ENCODE measurements at regions not wholly inside any gene's neighbourhood (a gene's known extent, or its start where the extent isn't known, plus 50 kb on each side); places are given as distances from the start of the nearest gene placed in this dataset.
"Not testable (repeated sequence)": the region's sequence is repeated elsewhere in the genome, so short reads cannot be mapped to it uniquely, and the experiment has no call there.

DNA sequence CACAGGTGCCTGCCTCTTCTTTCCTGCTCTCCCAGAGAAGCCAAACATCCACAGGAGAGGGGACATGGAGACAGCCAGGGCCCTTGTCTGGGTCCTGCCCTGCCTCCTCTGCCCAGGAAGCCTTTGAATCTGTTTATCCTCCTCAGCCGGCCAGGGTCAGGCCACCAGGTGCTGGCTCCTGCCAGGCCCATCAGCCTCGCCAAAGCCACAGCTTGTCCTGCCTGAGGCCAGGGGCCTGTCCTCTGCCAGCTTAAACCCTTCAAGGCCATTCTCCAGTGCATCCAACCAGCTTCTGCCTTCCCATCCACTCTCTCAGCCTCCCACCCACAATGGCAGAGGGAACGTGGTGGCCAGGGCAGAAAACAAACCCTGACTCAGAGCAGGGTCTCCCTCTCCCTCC lies 254.6 kb downstream of the ANKRD60 start:
- no peaks in the 10 kb centered on the region; the same call in 1 of the 2 replicates for H3K27me3 ChIP-seq (replicated peaks; ENCODE audit: control insufficient read depth, insufficient read depth, low read length)
- TF ChIP-seq, protein P1, sequence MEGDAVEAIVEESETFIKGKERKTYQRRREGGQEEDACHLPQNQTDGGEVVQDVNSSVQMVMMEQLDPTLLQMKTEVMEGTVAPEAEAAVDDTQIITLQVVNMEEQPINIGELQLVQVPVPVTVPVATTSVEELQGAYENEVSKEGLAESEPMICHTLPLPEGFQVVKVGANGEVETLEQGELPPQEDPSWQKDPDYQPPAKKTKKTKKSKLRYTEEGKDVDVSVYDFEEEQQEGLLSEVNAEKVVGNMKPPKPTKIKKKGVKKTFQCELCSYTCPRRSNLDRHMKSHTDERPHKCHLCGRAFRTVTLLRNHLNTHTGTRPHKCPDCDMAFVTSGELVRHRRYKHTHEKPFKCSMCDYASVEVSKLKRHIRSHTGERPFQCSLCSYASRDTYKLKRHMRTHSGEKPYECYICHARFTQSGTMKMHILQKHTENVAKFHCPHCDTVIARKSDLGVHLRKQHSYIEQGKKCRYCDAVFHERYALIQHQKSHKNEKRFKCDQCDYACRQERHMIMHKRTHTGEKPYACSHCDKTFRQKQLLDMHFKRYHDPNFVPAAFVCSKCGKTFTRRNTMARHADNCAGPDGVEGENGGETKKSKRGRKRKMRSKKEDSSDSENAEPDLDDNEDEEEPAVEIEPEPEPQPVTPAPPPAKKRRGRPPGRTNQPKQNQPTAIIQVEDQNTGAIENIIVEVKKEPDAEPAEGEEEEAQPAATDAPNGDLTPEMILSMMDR (IDR thresholded peaks at IDR 0.05; ENCODE audit: insufficient read depth in 1 of 2, low read depth in 1 of 2, low read length in 1 of 2, severe bottlenecking in 1 of 2, unreplicated experiment in 1 of 2): no peak
- no peaks in the 10 kb centered on the region for H3K9me3 ChIP-seq
- ChIA-PET CTCF (no interaction called here), POLR2A (no interaction called here)
- Mint-ChIP-seq H3K27ac (ENCODE audit: unreplicated experiment) (no peak overlapping the region), H3K36me3 (ENCODE audit: insufficient read depth, unreplicated experiment) (no peaks in the 10 kb centered on the region), H3K27me3 (ENCODE audit: insufficient read depth, unreplicated experiment) (peaks cover 8% of the 10 kb centered on the region), H3K9me3 (ENCODE audit: unreplicated experiment) (peaks cover 13% of the 10 kb centered on the region), H3K4me3 (ENCODE audit: unreplicated experiment) (no peak overlapping the region), H3K4me1 (ENCODE audit: low read depth, unreplicated experiment) (no peaks in the 10 kb centered on the region)
- H3K4me1 ChIP-seq: no peaks in the 10 kb centered on the region
- DNase-seq: no peak
- H3K4me3 ChIP-seq (ENCODE audit: low read depth, low read length): no peak overlapping the region
- intact Hi-C loops (cut with micrococcal nuclease; ENCODE audit: unreplicated experiment): no loop called here
- BruUV-seq (replicated peaks): no TSS peak
- H3K36me3 ChIP-seq (ENCODE audit: control insufficient read depth, insufficient read depth, low read length): no peaks in the 10 kb centered on the region

DNA sequence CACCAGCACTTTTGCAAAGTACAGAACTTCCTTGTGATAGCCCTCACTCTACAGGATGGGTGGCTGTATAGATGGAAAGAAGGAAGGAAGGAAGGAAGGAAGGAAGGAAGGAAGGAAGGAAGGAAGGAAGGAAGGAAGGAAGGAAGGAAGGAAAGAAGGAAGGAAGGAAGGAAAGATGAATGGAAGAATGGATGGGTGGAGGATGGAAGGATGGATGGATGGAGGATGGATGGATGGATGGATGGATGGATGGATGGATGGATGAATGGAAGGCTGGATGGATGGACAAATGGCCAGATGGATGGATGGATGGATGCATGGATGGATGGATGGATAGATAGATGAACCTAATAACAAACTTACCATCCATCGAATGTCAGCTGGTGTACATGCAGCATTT lies 256.9 kb downstream of the ANKRD60 start:
- H3K4me3 Mint-ChIP-seq (ENCODE audit: unreplicated experiment); H3K4me1 ChIP-seq; H3K36me3 ChIP-seq (ENCODE audit: control insufficient read depth, insufficient read depth, low read length); BruUV-seq (replicated peaks); intact Hi-C loops (cut with micrococcal nuclease; ENCODE audit: unreplicated experiment); DNase-seq; H3K36me3 Mint-ChIP-seq (ENCODE audit: insufficient read depth, unreplicated experiment); H3K4me3 ChIP-seq (ENCODE audit: low read depth, low read length); H3K9me3 ChIP-seq; H3K4me1 Mint-ChIP-seq (ENCODE audit: low read depth, unreplicated experiment); H3K27me3 ChIP-seq (replicated peaks; ENCODE audit: control insufficient read depth, insufficient read depth, low read length); POLR2A ChIA-PET; H3K27me3 Mint-ChIP-seq (ENCODE audit: insufficient read depth, unreplicated experiment); CTCF ChIA-PET; H3K27ac Mint-ChIP-seq (ENCODE audit: unreplicated experiment): not testable (repeated sequence)
- H3K9me3 Mint-ChIP-seq (ENCODE audit: unreplicated experiment): peaks cover 13% of the 10 kb centered on the region

DNA sequence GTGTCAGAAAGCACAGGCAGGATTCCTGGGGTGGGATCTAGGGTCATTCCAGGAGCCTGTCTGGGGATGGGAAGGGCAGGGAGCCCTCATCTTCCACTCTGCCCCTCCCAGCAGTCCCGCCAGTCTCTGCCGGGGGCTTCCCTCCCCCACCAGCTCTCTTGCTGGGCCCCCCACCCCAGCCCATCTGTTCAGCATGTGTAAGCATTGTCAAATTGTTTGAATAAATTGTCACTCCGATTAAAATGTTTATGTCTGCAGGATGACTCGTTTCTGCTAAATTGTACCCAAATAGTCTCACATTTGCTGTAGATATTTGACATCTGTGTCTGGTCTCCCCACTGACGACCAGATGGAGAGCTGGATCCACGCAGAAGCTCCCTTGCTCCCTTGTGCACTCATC lies 257.6 kb downstream of the ANKRD60 start:
- ChIA-PET CTCF (no interaction called here), POLR2A (no interaction called here)
- Histone ChIP-seq H3K27me3 (replicated peaks; ENCODE audit: control insufficient read depth, insufficient read depth, low read length) (no peaks in the 10 kb centered on the region; the same call in 1 of the 2 replicates), H3K4me1 (no peaks in the 10 kb centered on the region), H3K9me3 (no peaks in the 10 kb centered on the region), H3K36me3 (ENCODE audit: control insufficient read depth, insufficient read depth, low read length) (no peaks in the 10 kb centered on the region), H3K4me3 (ENCODE audit: low read depth, low read length) (no peak overlapping the region)
- Mint-ChIP-seq H3K4me3 (ENCODE audit: unreplicated experiment) (no peak overlapping the region), H3K9me3 (ENCODE audit: unreplicated experiment) (peaks cover 13% of the 10 kb centered on the region), H3K36me3 (ENCODE audit: insufficient read depth, unreplicated experiment) (no peaks in the 10 kb centered on the region), H3K27me3 (ENCODE audit: insufficient read depth, unreplicated experiment) (peaks cover 7% of the 10 kb centered on the region), H3K4me1 (ENCODE audit: low read depth, unreplicated experiment) (no peaks in the 10 kb centered on the region), H3K27ac (ENCODE audit: unreplicated experiment) (no peak overlapping the region)
- intact Hi-C loops (cut with micrococcal nuclease; ENCODE audit: unreplicated experiment): no loop called here
- DNase-seq: no peak
- TF ChIP-seq, protein P1 (IDR thresholded peaks at IDR 0.05; ENCODE audit: insufficient read depth in 1 of 2, low read depth in 1 of 2, low read length in 1 of 2, severe bottlenecking in 1 of 2, unreplicated experiment in 1 of 2): no peak
- no TSS peak for BruUV-seq (replicated peaks)

GRCh38 chr20:57970116-57970515 lies 258.3 kb downstream of the ANKRD60 start:
- Mint-ChIP-seq H3K27me3 (ENCODE audit: insufficient read depth, unreplicated experiment) (peaks cover 7% of the 10 kb centered on the region), H3K4me3 (ENCODE audit: unreplicated experiment) (no peak overlapping the region), H3K27ac (ENCODE audit: unreplicated experiment) (no peak overlapping the region), H3K4me1 (ENCODE audit: low read depth, unreplicated experiment) (no peaks in the 10 kb centered on the region), H3K36me3 (ENCODE audit: insufficient read depth, unreplicated experiment) (no peaks in the 10 kb centered on the region), H3K9me3 (ENCODE audit: unreplicated experiment) (peaks cover 10% of the 10 kb centered on the region)
- H3K9me3 ChIP-seq: no peaks in the 10 kb centered on the region
- no TSS peak for BruUV-seq (replicated peaks)
- DNase-seq: no peak
- H3K27me3 ChIP-seq (replicated peaks; ENCODE audit: control insufficient read depth, insufficient read depth, low read length): no peaks in the 10 kb centered on the region; the same call in 1 of the 2 replicates
- TF ChIP-seq, protein P1 (IDR thresholded peaks at IDR 0.05; ENCODE audit: insufficient read depth in 1 of 2, low read depth in 1 of 2, low read length in 1 of 2, severe bottlenecking in 1 of 2, unreplicated experiment in 1 of 2): no peak
- intact Hi-C loops (cut with micrococcal nuclease; ENCODE audit: unreplicated experiment): no loop called here
- ChIA-PET POLR2A (no interaction called here), CTCF (no interaction called here)
- no peaks in the 10 kb centered on the region for H3K36me3 ChIP-seq (ENCODE audit: control insufficient read depth, insufficient read depth, low read length)
- H3K4me1 ChIP-seq: no peaks in the 10 kb centered on the region
- H3K4me3 ChIP-seq (ENCODE audit: low read depth, low read length): no peak overlapping the region
